GM21619 (cell line): ENCODE measurements at regions not wholly inside any gene's neighbourhood (a gene's known extent, or its start where the extent isn't known, plus 50 kb on each side); places are given as distances from the start of the nearest gene placed in this dataset.

Experiments
- ATAC-seq: cut with Tn5 transposase; IDR thresholded peaks from one replicate; pipeline ENCODE4 v1.9.1; 2021; ENCODE audit not compliant: unreplicated experiment

DNA sequence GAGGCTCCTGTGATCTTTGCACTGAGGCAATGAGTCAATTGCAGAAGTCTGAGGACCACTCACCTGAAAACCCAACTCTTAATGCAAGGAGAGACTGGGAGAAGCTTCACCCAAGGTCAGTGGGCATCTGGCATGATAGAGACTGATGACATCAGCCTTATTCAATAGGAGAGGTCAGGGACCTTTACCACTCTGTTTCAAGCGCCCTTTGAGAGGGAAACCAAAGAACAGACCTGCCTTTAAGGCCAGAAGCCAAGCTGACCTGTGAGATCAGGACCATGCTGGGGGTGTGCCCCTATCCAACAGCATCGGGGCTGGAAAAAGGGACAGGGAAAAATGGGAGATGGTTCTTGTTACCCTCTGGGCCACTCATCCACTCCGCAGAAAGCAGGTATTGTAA is 83.3 kb upstream of the FOXN3 start:
- ATAC-seq = no peak

DNA sequence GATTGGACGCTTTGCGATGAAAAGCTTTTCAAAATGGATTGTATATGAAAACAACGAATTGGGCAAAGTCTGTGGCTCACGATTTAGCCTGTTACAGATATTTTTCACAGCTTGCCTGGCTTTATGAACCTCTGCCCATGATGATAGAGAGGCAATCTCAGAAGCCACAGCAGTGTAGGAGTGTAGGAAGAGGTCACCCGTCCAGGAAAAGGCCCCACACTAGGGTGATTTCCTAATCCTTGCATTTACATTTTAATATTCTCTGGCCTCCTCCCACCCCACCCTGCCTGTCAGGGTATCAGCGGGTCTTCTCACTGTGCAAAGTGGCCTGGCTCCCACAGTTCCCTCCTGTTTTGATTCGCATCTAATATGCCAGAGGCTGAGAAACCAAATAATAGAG is 81.8 kb upstream of the FOXN3 start:
- no peak for ATAC-seq

DNA sequence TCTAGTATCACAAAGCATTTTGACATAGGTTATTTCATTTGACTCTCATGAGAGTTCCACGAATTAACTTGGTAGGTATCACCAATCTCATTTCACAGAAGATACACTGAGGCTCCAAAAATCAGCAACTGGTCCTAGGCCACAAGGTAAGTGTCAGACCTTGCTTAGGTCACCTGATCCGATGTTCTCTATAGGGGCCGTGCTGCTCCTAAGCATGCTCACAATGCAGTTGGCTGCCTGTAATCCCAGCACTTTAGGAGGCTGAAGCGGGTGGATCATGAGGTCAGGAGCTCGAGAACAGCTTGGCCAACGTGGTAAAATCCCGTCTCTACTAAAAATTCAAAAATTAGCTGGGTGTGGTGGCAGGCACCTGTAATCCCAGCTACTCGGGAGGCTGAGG is 78.7 kb upstream of the FOXN3 start:
- ATAC-seq = no peak

DNA sequence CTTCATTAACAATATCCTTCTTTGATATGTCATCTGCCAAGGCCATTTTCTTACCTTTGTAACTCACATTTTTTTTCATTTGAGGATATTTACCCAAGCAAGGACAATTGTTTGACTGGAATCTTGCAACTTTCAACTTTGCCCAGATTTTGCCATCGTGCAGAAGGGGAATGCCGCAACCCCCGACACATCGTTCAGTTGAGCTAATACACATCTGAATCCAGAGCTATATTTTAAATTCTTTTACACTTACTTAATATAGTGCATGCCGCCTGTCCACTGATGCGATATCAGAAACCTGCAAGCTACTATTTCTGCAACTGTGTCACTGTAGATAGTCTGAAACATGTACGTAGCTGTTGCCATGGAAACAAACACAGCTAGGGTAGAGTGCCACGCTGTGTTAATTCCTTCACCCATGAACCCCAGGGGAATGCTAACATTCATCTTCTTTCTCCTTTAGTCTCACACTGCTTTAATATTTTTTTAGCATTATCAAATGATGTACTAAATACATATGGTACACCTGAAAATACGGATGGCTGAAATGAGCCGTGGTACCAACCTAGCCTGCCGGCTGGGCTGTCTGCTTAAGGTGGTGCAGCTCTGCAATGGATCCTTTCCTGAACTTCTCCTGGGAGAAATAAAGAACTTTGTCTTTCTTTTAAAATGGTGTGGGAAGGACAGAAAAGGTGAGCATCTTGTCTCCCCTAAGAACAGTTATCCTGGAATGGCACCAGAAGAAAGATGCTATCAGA is 77.0 kb upstream of the FOXN3 start:
- ATAC-seq = peak; percentile 97

DNA sequence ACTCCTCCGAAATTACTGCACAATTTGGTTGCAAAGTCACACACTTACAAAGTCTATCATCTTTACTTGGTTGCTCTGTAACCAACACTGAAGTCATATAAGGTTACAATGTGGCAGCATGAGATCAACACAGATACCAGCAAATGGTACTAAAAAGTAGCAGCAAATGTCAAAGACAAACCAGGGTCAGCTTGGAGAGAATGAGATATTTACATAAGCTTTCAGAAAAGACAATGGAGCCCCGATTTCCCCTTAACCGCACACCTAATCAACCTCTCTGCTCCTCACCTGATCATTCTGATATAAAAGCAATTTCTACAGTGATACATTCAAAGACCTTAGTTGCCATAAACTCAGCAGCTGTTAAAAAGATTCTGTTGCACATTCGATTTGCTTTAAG is 76.4 kb upstream of the FOXN3 start:
- ATAC-seq = no peak

DNA sequence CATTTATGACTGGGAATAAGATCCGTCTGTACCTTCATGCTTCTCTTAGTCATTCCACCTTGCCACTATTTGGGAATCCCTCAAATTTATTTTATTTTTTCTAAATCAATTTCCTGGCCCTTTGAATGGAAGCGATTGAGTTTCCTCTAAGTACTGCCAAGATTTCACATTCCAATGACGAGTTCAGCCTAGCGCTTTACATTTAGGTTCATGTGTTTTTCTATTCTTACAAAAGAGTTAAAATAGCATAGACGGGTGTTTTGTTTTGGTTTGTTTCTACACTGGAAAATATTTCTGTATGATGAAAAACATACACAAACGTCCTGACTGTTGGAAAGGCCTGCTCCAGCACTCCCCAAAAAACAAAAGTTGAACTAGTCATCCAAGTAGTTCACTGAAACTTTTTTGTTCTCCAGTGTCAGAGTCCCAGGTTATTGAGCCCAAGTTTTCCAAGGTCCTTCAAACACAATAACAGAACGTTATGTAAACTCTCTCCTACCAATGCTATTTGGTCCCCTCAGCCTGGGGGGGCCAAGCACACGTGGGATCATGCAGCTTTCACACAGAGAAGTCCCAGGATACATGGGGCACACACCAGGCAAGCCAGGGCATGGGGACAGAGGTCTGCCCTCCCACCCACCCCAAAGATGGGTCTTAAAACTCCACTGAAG is 74.8 kb upstream of the FOXN3 start:
- no peak for ATAC-seq

DNA sequence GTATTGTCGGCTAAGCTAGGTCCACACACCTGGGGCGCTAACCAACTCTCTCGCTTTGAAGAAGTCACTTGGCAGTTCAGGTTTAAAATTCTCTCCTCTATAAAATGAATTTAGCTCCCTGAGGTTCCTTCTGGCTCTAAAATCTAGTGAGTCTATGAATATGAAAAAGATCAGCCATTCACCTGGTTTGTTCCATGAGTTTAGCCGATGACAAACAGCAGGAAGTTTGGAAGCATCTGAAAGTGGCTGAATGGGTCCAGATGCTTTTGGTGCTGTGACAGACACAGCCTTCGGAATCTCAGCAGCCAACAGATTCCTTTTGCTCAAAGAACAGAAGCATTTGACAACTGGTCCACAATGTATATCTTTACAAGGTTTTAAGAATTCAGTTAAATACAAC is 73.4 kb upstream of the FOXN3 start:
- no peak for ATAC-seq

DNA sequence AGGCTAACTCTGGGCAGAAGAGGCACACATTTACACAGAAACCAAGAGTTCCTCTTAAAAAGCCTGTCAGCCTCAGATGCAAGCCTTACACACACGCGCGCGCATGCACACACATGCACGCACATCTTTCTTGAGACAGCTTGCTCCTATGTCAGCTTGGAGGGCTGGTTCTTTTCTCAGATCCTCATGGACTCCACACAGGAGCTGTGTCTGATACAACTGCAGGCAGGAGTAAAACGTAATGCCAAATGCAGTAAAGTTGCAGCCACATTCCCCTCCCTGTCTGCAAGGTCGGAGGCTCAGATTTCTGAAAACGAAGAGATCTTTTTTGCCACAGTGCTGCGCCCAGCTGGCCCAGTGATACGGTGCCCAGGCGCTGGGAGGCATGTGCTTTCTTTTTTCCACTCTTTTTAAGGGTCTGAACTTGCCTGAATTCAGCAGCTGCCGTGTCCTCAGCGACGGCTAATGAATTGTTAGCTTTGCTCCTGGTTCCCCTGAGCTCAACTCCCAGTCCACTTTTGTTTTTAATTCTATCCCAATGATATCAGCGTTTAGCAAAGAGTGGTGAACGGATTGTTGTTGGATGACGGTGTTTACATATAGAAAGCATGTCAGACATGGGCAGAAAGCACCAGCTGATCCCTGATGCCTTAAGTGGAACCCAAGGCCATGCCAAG is 72.9 kb upstream of the FOXN3 start:
- ATAC-seq = no peak

DNA sequence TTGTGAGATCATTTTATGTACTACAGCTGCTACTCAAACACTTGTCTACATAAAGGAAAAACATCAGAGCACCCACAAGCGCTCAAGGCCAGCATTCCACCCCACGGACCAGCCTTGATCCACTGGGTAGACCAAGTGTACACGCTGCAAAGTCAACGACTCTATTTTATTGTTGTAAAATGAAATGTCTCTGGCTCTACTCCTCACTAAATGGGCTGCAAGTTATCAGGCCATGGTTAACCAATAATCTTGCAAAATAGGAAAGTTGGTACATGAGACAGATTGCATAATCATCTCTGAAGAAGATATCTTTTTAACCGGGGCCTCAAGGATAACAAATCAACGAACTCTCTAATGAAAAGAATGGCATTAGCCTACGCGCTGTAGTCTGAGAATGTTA is 69.9 kb upstream of the FOXN3 start:
- no peak for ATAC-seq

DNA sequence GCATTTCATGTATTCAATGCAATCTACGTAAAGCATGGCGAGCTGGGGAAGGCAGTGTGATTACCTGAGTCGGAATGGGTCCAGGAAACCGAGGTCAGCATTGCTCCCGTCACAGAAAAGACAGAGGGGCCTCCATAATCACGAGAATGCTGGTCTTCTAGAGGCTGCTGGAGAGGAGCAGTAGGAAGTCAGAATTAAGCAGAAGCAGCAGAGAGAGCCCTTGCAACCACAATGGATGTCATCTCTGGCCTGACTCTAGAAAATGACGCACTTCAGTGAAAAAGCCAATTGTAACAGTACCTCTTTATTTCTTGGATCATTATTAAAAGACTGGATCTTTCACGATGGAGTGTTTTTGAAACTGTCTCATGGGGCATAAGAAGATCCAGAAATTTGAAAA is 69.5 kb upstream of the FOXN3 start:
- no peak for ATAC-seq

DNA sequence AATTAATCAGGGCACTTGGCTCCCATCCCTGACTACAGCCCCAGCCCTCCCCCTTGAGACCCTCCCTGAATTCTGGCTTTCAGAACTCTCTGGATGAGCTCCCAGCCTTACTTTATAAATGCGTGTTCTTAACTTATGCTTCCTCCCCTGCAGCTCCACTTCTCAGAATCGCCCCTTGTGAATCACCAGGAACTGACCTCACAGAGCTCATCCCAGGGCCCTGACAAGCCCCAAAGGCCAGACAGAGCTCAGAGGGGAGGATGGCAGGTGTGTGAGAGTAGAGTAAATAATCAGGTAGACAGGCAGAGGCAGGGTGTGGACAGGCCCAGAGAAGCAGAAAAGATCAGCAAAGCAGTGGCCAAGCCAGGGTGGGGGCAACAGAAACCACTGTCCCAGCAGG is 68.2 kb upstream of the FOXN3 start:
- ATAC-seq = no peak

DNA sequence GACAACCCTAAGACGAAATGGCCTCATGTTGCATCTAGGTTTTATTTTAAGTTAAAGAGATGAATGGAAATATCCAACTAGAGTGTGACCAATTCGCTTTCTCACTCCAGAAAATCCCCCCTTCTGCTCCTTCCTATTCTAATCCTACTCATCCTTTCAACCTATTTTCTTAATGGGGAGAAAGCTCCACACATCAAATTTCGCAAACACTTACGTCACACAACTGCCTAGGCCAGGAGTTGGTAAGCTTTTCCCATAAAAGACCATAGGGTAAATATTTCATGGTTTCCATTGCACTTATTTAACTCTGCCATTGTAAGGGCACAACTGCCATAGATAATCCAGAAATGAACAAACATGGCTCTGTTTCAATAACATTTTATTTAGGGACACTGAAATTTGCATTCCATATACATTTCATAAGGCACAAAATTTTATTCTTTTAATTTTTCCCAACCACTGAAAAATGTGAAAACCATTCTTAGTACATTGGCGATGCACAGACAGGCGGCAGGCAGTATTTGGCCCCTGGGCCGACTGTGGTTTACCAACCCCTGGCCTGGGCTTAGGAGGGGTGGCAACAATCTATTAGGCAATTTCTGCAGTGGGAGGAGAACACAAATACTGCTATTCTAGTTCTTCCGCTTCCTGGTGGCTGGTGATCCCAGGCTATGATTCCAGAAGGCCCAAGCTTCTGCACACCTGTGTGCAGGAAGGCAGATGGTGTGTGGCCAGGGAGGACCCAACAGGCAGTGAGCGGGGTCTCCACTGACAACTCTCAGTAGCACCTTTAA is 67.2 kb upstream of the FOXN3 start:
- ATAC-seq = no peak

DNA sequence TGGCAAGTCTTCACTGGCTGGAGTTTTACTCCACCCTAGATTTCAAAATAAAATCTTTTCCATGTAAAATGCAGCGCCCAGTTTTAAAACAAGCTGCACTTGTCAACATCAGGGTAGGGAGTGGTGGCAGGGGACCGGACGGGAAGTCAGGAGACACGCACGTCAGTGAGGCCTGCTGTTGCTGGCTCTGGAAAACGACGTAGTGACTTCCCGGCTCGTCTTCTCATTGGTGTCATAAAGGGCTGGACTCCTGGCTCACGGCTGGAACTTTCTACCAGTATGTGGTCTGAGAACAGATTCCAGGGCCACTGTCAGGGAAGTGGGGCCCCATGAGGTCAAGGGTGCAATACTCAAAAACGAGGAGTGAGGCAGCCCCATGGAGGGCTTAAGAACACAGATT is 64.2 kb upstream of the FOXN3 start:
- no peak for ATAC-seq

DNA sequence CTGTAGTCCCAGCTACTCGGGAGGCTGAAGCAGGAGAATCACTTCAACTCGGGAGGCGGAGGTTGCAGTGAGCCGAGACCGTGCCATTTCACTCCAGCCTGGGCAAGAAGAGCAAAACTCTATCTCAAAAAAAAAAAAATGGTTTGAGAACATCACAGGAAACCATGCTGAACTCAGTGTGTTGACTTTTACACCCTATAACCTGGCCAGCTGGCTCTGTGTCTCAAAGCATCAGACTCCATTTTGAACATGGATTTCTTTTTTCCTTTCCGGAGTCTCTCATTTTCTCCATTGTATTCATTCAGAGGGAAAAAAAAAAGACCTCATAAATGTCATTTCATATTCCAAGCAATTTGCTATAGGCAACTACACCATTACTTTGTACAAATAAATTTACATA is 63.2 kb upstream of the FOXN3 start:
- no peak for ATAC-seq

DNA sequence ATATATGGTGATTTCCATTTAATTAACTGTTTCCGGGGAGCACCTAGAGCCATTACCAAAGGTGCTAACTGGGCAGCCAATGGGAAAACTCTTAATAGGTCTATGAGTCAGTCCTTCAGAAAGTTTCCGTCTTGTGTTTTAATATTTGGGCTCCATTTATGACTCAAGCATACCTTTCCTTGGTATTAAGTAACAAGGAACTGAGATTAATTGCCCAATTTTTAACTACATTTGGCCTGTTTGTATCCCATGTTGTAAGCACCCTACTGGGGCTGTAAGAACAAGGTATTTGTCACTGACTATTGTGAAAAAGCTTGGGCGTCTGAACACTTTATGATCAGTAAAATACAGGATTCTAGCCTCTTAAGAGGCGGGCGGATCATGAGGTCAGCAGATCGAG is 62.8 kb upstream of the FOXN3 start:
- ATAC-seq = no peak

DNA sequence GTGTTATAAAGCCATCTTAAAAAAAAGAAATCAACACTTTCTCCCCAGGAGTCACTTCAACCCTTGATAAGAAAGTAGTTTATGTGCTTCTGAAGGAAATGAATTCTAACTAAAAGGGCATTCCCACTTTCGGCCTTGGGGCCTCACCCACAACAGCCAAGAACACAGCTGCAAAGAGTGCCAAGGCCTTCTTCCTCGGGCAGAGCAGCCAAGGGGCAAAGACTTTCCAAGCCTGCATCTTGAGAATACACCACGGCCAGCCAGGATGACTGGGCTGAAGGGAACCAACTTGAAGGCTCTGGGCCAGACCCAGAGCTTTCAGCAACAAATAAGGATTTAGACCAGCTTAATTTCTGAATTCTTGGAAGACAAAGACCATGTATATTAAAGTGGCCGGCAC is 60.4 kb upstream of the FOXN3 start:
- ATAC-seq = no peak

DNA sequence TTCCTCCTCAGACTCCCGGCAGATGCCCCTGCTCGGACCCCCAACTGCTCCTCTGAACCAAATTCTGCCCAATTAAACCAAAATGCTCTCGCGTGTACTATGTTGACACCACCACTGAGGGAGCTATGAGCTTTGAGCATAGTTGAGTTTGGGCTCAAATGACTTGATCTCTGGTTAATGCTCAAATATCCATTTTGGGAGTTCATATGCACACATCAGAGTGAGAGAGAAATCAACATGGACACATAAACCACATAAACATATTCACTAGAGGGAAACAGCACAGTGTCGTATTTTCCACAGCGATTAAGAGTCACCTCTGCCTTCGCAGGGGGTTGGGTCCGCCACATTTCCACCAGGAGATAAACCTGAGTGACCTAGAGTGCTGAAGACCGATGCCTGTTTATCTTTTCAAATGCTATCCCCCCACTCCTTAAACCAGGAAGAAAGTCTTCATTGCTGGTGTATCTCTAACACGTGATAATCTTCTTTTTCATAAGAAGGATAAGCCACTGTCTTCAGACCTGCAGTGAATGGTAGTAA is 59.4 kb upstream of the FOXN3 start:
- ATAC-seq = no peak

DNA sequence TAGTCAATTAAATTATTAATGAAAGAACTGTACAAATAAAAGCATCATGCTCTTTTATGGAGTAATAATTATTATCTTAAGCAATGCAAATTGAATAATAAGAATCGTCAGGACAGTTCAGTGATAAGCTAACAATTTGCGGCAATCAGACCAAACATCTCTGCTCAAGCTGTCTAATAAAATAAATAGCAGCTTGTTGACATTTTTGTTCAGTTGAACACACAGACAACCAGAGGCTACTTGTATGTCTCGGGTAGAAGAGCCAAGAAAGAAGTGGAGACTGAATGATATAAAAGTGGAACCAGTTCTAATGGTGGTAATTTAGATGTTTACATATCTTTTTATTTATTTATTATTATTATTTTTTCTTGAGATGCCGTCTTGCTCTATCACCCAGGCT is 57.4 kb upstream of the FOXN3 start:
- ATAC-seq = no peak

DNA sequence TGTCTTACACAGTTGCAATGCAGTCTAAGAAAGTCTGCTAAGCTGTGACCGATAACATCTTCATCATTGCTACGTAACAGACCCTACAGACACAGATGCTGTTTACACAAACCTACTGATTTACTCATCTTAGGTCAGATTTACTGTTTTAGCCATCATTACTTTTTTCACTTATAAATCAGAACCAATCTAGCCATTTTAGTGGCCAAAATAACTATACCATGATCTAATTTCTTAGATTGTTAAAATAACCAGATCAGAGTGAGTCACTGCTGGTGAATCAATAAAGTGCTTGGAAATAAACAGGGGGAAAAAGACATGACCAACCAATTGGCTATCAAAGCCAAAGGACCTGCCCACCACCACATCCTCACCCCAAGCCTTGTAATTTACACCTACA is 57.0 kb upstream of the FOXN3 start:
- ATAC-seq = no peak

DNA sequence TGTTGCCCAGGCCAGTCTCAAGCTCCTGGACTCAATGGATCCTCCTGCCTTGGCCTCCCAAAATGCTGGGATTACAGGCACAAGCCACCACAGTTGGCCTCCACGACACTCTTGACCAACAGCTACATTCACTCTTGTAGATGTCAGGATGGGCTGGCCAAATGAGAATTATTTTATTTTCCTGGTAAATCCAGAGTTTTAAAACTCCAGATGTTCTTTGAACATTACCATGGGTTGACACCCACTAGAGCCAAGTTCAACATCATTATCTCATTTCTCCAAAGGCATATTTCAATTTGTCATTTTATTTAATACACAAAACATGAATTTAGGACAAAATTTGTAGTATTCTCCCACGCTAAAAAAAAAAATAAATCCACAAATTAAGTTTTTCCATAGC is 56.5 kb upstream of the FOXN3 start:
- no peak for ATAC-seq

DNA sequence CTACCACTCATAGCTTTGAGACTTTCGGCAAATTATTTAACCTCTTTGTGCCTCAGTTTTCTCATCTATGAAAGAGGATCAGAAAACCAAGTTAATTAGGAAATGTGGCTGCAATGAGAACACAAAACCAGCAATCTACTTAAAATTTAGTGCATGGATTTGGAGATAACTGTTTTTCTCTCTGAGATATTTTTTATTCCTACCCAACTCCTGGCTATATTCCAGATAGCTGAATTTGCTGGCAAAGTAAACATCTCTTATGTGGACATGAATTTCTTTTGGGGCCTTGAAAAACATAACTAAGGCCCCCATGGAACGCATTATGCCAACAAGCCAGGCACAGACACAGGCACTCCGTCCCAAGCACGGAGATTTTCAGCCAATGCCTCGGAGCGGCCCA is 53.4 kb upstream of the FOXN3 start:
- no peak for ATAC-seq
